Nephron (organoid): ENCODE measurements at regions not wholly inside any gene's neighbourhood (a gene's known extent, or its start where the extent isn't known, plus 50 kb on each side); places are given as distances from the start of the nearest gene placed in this dataset.

Experiments used
- H3K27ac Mint-ChIP-seq, 3 experiments: 2 replicates each; pipeline ENCODE4 v1.8.0; 2020; ENCODE audit warnings: mixed read lengths in 3 of 3, mild to moderate bottlenecking in 2 of 3, moderate library complexity in 1 of 3
- H3K27me3 Mint-ChIP-seq: 2 replicates; pipeline ENCODE4 v1.8.0; 2021; ENCODE audit warnings: low read depth, mild to moderate bottlenecking, moderate library complexity, mixed read lengths
- H3K36me3 Mint-ChIP-seq: 2 replicates; pipeline ENCODE4 v1.8.0; 2020; ENCODE audit warnings: low read depth, mixed read lengths
- H3K4me1 Mint-ChIP-seq: 2 replicates; pipeline ENCODE4 v1.8.0; 2020; ENCODE audit warnings: mixed read lengths
- H3K4me3 Mint-ChIP-seq, 3 experiments: 2 replicates each; pipeline ENCODE4 v1.8.0; 2020; ENCODE audit warnings: mild to moderate bottlenecking in 3 of 3, mixed read lengths in 3 of 3, moderate library complexity in 2 of 3
- H3K9me3 Mint-ChIP-seq: 2 replicates; pipeline ENCODE4 v1.8.0; 2020; ENCODE audit warnings: mixed read lengths
- CTCF ChIP-seq, 3 experiments: fragments of 200-600 bp; sonication (generic); IDR thresholded peaks; one replicate each; pipeline ENCODE4 v1.5.0; 2021; ENCODE audit warnings: antibody characterized with exemption in 3 of 3; ENCODE audit not compliant: unreplicated experiment in 3 of 3

GRCh38 chr6:95357380-95358020 lies 219.8 kb upstream of the MANEA start:
- Mint-ChIP-seq H3K4me3 (no peak overlapping the region), H3K27me3 (no peaks in the 10 kb centered on the region), H3K27ac (no peak overlapping the region), H3K36me3 (no peaks in the 10 kb centered on the region), H3K4me1 (no peaks in the 10 kb centered on the region), H3K9me3 (no peaks in the 10 kb centered on the region)
- TF ChIP-seq CTCF (IDR thresholded peaks at IDR 0.05; ENCODE audit: unreplicated experiment in 3 of 3): no peak

- TF ChIP-seq CTCF (IDR thresholded peaks at IDR 0.05; ENCODE audit: unreplicated experiment in 3 of 3): peak; percentile 33 to 63 (median 49)
- Mint-ChIP-seq H3K27ac (no peak overlapping the region), H3K9me3 (no peaks in the 10 kb centered on the region), H3K36me3 (no peaks in the 10 kb centered on the region), H3K27me3 (no peaks in the 10 kb centered on the region), H3K4me3 (no peak overlapping the region), H3K4me1 (no peaks in the 10 kb centered on the region)
Measured at GRCh38 chr6:95364016-95364604, 213.2 kb upstream of the MANEA start.

- no peaks in the 10 kb centered on the region for H3K4me1 Mint-ChIP-seq
- H3K4me3 Mint-ChIP-seq: no peak overlapping the region
- no peak overlapping the region for H3K27ac Mint-ChIP-seq
- H3K27me3 Mint-ChIP-seq: no peaks in the 10 kb centered on the region
- no peak for TF ChIP-seq CTCF (IDR thresholded peaks at IDR 0.05; ENCODE audit: unreplicated experiment in 3 of 3)
- no peaks in the 10 kb centered on the region for H3K9me3 Mint-ChIP-seq
- no peaks in the 10 kb centered on the region for H3K36me3 Mint-ChIP-seq
Measured at GRCh38 chr6:95365454-95365853, 211.9 kb upstream of the MANEA start.

- no peaks in the 10 kb centered on the region for H3K36me3 Mint-ChIP-seq
Measured at GRCh38 chr6:95366414-95366813, 210.9 kb upstream of the MANEA start.

GRCh38 chr6:95383878-95384277 lies 193.5 kb upstream of the MANEA start:
- TF ChIP-seq CTCF (IDR thresholded peaks at IDR 0.05; ENCODE audit: unreplicated experiment in 3 of 3): no peak
- Mint-ChIP-seq H3K27me3 (no peaks in the 10 kb centered on the region), H3K4me3 (no peak overlapping the region), H3K4me1 (no peaks in the 10 kb centered on the region), H3K36me3 (no peaks in the 10 kb centered on the region), H3K27ac (no peak overlapping the region), H3K9me3 (peaks cover 13% of the 10 kb centered on the region)

More at GRCh38 chr6:95366414-95366813, 210.9 kb upstream of the MANEA start:
- H3K4me1 Mint-ChIP-seq: no peaks in the 10 kb centered on the region
- H3K27me3 Mint-ChIP-seq: no peaks in the 10 kb centered on the region
- no peak overlapping the region for H3K27ac Mint-ChIP-seq
- H3K4me3 Mint-ChIP-seq: no peak overlapping the region
- no peaks in the 10 kb centered on the region for H3K9me3 Mint-ChIP-seq
- no peak for TF ChIP-seq CTCF (IDR thresholded peaks at IDR 0.05; ENCODE audit: unreplicated experiment in 3 of 3)

- no peak overlapping the region for H3K27ac Mint-ChIP-seq
- no peaks in the 10 kb centered on the region for H3K36me3 Mint-ChIP-seq
- no peaks in the 10 kb centered on the region for H3K4me1 Mint-ChIP-seq
- H3K4me3 Mint-ChIP-seq: no peak overlapping the region
- no peaks in the 10 kb centered on the region for H3K27me3 Mint-ChIP-seq
- H3K9me3 Mint-ChIP-seq: peaks cover 2% of the 10 kb centered on the region
- TF ChIP-seq CTCF (IDR thresholded peaks at IDR 0.05; ENCODE audit: unreplicated experiment in 3 of 3): no peak
Measured at GRCh38 chr6:95384988-95385387, 192.3 kb upstream of the MANEA start.
